HEK293T (cell line): ENCODE measurements at regions not wholly inside any gene's neighbourhood (a gene's known extent, or its start where the extent isn't known, plus 50 kb on each side); places are given as distances from the start of the nearest gene placed in this dataset.

Experiments used
- CTCF ChIA-PET: fragments of 350-600 bp; formaldehyde crosslinking; extraction: SDS; loops from one replicate; lab custom pipeline; 2021; ENCODE audit warnings: antibody characterized with exemption, inconsistent platforms; lab: Yijun Ruan, JAX
- POLR2A ChIA-PET: fragments of 350-600 bp; formaldehyde crosslinking; extraction: SDS; loops from one replicate; lab custom pipeline; 2020; ENCODE audit warnings: antibody characterized with exemption, inconsistent platforms; lab: Yijun Ruan, JAX
- DNase-seq: peaks from one replicate; pipeline ENCODE4 v3.0.0; 2012; ENCODE audit warnings: mixed read lengths; ENCODE audit errors: extremely low spot score
- ARNT ChIP-seq: fragments of 450-650 bp; IDR thresholded peaks from 2 replicates; pipeline ENCODE4 v1.6.1; 2017; ENCODE audit warnings: mild to moderate bottlenecking
- BHLHE40 ChIP-seq: fragments of 450-650 bp; IDR thresholded peaks from 2 replicates; pipeline ENCODE4 v1.6.1; 2016; ENCODE audit warnings: mild to moderate bottlenecking, moderate library complexity, borderline replicate concordance
- CTBP1 ChIP-seq: fragments of 450-650 bp; IDR thresholded peaks from 2 replicates; pipeline ENCODE4 v1.6.1; 2016; ENCODE audit warnings: borderline replicate concordance
- ELF4 ChIP-seq: fragments of 450-650 bp; IDR thresholded peaks from 2 replicates; pipeline ENCODE4 v1.6.1; 2017; ENCODE audit warnings: antibody characterized with exemption
- FOXA1 ChIP-seq: fragments of 450-650 bp; IDR thresholded peaks from 2 replicates; pipeline ENCODE4 v1.6.1; 2016; ENCODE audit warnings: mild to moderate bottlenecking
- FOXK2 ChIP-seq: fragments of 450-650 bp; IDR thresholded peaks from 2 replicates; pipeline ENCODE4 v1.6.1; 2016; ENCODE audit warnings: mild to moderate bottlenecking
- FOXM1 ChIP-seq: fragments of 450-650 bp; IDR thresholded peaks from 2 replicates; pipeline ENCODE4 v1.6.1; 2017; ENCODE audit warnings: mild to moderate bottlenecking, borderline replicate concordance
- HDGF ChIP-seq: fragments of 450-650 bp; IDR thresholded peaks from 2 replicates; pipeline ENCODE4 v1.6.1; 2017; ENCODE audit warnings: antibody characterized with exemption, borderline replicate concordance
- L3MBTL2 ChIP-seq: fragments of 450-650 bp; conservative IDR thresholded peaks from 2 replicates; pipeline ENCODE4 v1.6.1; 2016; ENCODE audit warnings: mild to moderate bottlenecking
- LEF1 ChIP-seq: fragments of 450-650 bp; IDR thresholded peaks from 2 replicates; pipeline ENCODE4 v1.6.1; 2017; ENCODE audit warnings: mild to moderate bottlenecking, borderline replicate concordance
- NFRKB ChIP-seq: fragments of 450-650 bp; IDR thresholded peaks from 2 replicates; pipeline ENCODE4 v1.6.1; 2016; ENCODE audit warnings: mild to moderate bottlenecking, moderate library complexity
- SP1 ChIP-seq: fragments of 450-650 bp; IDR thresholded peaks from 2 replicates; pipeline ENCODE4 v1.6.1; 2017
- SUZ12 ChIP-seq: fragments of 450-650 bp; IDR thresholded peaks from 2 replicates; pipeline ENCODE4 v1.6.1; 2016; ENCODE audit warnings: mild to moderate bottlenecking
- TARDBP ChIP-seq: fragments of 450-650 bp; IDR thresholded peaks from 2 replicates; pipeline ENCODE4 v1.6.1; 2016
- ZNF384 ChIP-seq: fragments of 450-650 bp; IDR thresholded peaks from 2 replicates; pipeline ENCODE4 v1.6.1; 2016
- TF ChIP-seq, protein P1 (sequence below): fragments of 450-650 bp; IDR thresholded peaks from 2 replicates; pipeline ENCODE4 v1.6.1; 2016

DNA sequence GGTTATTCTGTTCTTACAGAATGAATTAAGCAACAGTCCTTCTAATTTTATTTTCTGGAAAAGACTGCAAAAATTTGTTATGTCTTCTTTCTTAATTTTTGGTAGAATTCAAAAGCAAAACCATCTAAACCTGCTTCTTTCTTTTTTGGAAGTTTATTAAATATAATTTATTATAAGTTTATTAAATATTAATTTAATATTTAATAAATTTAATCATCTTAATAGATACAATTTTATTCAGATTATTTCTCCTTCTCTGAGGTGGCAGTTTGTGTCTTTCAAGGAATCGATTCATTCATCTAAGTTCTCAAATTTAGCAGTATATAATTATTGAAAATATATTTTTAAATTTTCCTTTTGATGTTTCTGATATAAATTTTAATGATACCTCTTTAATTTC, 837.5 kb upstream of the LRRC4C start:
- ChIA-PET POLR2A (no interaction called here), CTCF (no interaction called here)
- DNase-seq: no peak
- TF ChIP-seq LEF1 (no peak), ZNF384 (no peak), TARDBP (no peak), ELF4 (no peak), BHLHE40 (no peak), FOXA1 (no peak), CTBP1 (no peak), HDGF (no peak), FOXK2 (no peak), FOXM1 (no peak)
- TF ChIP-seq, protein P1, sequence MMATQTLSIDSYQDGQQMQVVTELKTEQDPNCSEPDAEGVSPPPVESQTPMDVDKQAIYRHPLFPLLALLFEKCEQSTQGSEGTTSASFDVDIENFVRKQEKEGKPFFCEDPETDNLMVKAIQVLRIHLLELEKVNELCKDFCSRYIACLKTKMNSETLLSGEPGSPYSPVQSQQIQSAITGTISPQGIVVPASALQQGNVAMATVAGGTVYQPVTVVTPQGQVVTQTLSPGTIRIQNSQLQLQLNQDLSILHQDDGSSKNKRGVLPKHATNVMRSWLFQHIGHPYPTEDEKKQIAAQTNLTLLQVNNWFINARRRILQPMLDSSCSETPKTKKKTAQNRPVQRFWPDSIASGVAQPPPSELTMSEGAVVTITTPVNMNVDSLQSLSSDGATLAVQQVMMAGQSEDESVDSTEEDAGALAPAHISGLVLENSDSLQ: no peak

DNA sequence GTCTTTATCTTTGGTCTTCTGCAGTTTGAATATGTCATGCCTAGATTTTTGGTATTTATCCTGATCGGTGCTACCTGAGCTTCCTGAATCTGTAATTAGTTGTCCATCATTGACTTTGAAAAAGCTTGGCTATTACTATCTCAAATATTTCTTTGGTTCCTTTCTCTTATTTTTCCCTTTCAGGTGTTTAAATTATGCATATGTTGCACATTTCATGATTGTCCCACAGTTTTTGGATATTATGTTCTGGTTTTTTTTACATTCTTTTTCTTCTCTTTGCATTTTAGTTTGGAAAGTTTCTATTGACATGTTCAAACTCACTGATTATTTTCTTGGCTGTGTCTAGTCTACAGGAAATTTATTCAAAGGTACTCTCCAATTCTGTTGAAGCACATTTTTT, 840.3 kb upstream of the LRRC4C start:
- no peak for DNase-seq
- ChIA-PET CTCF (no interaction called here), POLR2A (no interaction called here)
- TF ChIP-seq ELF4: no peak
- TF ChIP-seq SP1: no peak
- no peak for TF ChIP-seq NFRKB
- TF ChIP-seq BHLHE40: no peak
- no peak for TF ChIP-seq TARDBP
- no peak for TF ChIP-seq ARNT
- no peak for TF ChIP-seq FOXK2
- TF ChIP-seq CTBP1: no peak
- TF ChIP-seq ZNF384: no peak
- no peak for TF ChIP-seq L3MBTL2
- TF ChIP-seq HDGF: no peak

DNA sequence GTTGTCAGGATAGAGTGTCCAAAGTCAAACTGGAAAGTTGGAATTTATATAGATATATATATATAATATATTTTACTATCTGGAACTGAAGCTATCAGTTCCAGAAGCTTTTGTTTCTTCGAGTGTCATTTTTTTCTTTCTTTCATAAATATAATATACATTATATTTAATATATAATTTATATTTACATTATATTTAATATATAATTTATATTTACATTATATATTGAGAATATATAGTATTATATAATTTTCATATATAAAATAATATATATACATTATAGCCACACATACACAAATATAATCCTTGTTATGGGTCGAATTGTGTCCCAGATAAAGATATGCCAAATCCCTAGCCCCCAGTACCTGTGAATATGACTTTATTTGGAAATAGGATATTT, 842.3 kb upstream of the LRRC4C start:
- CTCF ChIA-PET: no interaction called here
- POLR2A ChIA-PET: no interaction called here
- DNase-seq: no peak
- no peak for TF ChIP-seq BHLHE40
- no peak for TF ChIP-seq ZNF384
- TF ChIP-seq ELF4: no peak
- TF ChIP-seq, protein P1: no peak
- TF ChIP-seq LEF1: no peak

DNA sequence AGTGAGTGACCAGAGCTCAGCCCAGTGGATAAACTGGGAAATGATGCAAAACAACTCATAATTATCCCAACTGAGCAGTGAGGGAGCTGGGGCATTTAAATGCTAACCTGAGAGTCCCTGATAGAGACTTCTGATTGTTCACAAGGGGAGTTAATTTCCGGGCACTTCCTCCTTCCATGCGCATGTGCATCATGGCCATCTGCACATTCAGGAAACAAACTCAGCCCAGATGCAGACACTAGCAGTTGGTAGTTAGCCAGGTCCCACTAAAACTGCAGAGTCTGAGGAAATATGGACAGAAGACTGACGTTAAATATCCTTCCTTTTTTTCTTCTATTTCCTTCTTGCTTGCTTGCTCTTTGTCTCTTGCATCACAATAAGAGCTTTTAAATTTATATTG, 852.1 kb upstream of the LRRC4C start:
- no peak for DNase-seq
- ChIA-PET CTCF (no interaction called here), POLR2A (no interaction called here)
- no peak for TF ChIP-seq ZNF384
- TF ChIP-seq FOXM1: no peak
- TF ChIP-seq FOXA1: no peak
- no peak for TF ChIP-seq SP1
- no peak for TF ChIP-seq TARDBP
- TF ChIP-seq HDGF: no peak
- no peak for TF ChIP-seq SUZ12
- TF ChIP-seq L3MBTL2: no peak
- no peak for TF ChIP-seq BHLHE40
- no peak for TF ChIP-seq CTBP1
- TF ChIP-seq, protein P1: no peak
- TF ChIP-seq LEF1: no peak
- TF ChIP-seq FOXK2: no peak
- TF ChIP-seq NFRKB: no peak
- TF ChIP-seq ELF4: no peak
- TF ChIP-seq ARNT: no peak

DNA sequence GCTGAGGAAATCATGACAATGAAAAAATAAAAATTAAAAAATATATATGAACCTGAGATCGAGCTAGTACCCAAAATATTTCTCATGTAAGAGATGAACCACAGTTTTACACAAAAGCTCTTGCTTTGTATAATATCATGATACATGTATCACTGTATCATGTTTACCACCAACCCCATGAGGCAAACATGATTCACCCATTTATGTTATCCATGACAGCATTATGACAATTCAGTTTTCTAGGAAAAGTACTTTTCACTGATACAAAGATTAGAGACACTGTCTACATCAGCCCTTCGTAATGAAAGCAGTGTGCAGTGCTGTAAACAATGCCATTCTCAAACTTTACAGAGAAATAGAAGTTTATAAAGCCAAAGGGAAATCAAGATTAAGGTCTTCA, 852.5 kb upstream of the LRRC4C start:
- POLR2A ChIA-PET: no interaction called here
- CTCF ChIA-PET: no interaction called here
- no peak for DNase-seq
- no peak for TF ChIP-seq FOXK2
- TF ChIP-seq, protein P1: no peak
- TF ChIP-seq ARNT: no peak
- TF ChIP-seq SUZ12: no peak
- no peak for TF ChIP-seq SP1
- TF ChIP-seq ELF4: no peak
- TF ChIP-seq CTBP1: no peak
- TF ChIP-seq FOXM1: no peak
- no peak for TF ChIP-seq TARDBP

DNA sequence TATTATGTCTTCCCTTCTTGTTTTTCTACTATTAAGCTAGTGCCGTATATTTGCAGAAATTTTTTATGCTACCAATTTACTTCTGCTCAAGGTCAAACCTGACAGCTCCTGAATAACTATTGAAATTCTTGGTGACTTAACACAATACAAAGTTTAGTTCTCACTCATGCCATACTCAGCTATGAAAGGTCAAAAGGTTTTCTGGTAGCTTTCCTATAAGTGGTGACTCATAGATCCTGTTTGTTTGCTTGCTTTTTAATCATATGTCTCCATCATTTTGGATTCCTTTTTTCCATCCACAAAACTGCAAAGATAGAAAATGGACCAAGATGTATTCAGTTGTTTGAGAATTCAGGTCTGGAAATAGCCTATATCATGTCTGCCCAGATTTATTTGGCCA, 855.8 kb upstream of the LRRC4C start:
- DNase-seq: no peak
- POLR2A ChIA-PET: no interaction called here
- no peak for TF ChIP-seq NFRKB
- TF ChIP-seq ELF4: no peak
- no peak for TF ChIP-seq SP1
- no peak for TF ChIP-seq LEF1
- TF ChIP-seq HDGF: no peak
- TF ChIP-seq FOXK2: no peak
- TF ChIP-seq SUZ12: no peak
- TF ChIP-seq L3MBTL2: no peak
- no peak for TF ChIP-seq ZNF384
- TF ChIP-seq CTBP1: no peak
- TF ChIP-seq TARDBP: no peak
- TF ChIP-seq, protein P1: no peak
- no peak for TF ChIP-seq FOXM1
- TF ChIP-seq FOXA1: no peak
- TF ChIP-seq ARNT: no peak
- no peak for TF ChIP-seq BHLHE40
- CTCF ChIA-PET: no interaction called here
